ENCODE measurements at regions not wholly inside any gene's neighbourhood (a gene's known extent, or its start where the extent isn't known, plus 50 kb on each side); places are given as distances from the start of the nearest gene placed in this dataset.

DNA sequence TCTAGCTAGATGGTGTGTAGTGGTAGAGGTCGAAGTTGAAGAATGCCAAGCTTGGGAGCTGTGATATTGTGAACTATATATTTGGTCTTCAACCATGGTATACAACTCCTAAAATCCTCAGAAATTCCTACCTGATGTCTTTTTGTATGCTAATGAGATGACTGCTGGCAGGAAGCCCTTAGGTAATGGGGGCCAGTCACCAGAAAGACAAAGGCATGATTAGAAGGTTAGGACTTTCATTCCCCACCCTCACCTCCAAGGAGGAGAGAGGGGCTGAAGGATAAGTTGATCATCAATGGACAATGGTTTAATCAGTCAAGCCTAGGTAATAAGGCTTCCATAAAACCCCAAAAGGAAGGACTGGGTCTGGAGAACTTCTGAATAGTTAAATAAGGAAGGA is 285.7 kb upstream of the POU5F2 start (continued):
- TF ChIP-seq CHD2 (IDR thresholded peaks at IDR 0.05; ENCODE audit: low read depth, low read length): no peak
- TF ChIP-seq CCAR2 (optimal IDR thresholded peaks at IDR 0.05; ENCODE audit: low read depth, low read length): no peak
- no peak for TF ChIP-seq JDP2 (CRISPR knock-in tag; IDR thresholded peaks at IDR 0.05; ENCODE audit: borderline replicate concordance)
- no peak for TF ChIP-seq JUN (CRISPR knock-in tag; IDR thresholded peaks at IDR 0.05)
- TF ChIP-seq, protein P1, sequence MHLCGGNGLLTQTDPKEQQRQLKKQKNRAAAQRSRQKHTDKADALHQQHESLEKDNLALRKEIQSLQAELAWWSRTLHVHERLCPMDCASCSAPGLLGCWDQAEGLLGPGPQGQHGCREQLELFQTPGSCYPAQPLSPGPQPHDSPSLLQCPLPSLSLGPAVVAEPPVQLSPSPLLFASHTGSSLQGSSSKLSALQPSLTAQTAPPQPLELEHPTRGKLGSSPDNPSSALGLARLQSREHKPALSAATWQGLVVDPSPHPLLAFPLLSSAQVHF (CRISPR knock-in tag; IDR thresholded peaks at IDR 0.05): no peak
- TF ChIP-seq SETDB1 (CRISPR knock-in tag; IDR thresholded peaks at IDR 0.05; ENCODE audit: borderline replicate concordance): no peak
- no peak for TF ChIP-seq SMAD9 (CRISPR knock-in tag; IDR thresholded peaks at IDR 0.05)
- TF ChIP-seq MYC (CRISPR knock-in tag; IDR thresholded peaks at IDR 0.05; ENCODE audit: borderline replicate concordance): no peak
- TF ChIP-seq, protein P2, sequence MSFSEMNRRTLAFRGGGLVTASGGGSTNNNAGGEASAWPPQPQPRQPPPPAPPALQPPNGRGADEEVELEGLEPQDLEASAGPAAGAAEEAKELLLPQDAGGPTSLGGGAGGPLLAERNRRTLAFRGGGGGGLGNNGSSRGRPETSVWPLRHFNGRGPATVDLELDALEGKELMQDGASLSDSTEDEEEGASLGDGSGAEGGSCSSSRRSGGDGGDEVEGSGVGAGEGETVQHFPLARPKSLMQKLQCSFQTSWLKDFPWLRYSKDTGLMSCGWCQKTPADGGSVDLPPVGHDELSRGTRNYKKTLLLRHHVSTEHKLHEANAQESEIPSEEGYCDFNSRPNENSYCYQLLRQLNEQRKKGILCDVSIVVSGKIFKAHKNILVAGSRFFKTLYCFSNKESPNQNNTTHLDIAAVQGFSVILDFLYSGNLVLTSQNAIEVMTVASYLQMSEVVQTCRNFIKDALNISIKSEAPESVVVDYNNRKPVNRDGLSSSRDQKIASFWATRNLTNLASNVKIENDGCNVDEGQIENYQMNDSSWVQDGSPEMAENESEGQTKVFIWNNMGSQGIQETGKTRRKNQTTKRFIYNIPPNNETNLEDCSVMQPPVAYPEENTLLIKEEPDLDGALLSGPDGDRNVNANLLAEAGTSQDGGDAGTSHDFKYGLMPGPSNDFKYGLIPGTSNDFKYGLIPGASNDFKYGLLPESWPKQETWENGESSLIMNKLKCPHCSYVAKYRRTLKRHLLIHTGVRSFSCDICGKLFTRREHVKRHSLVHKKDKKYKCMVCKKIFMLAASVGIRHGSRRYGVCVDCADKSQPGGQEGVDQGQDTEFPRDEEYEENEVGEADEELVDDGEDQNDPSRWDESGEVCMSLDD (CRISPR knock-in tag; IDR thresholded peaks at IDR 0.05; ENCODE audit: borderline replicate concordance): no peak
- TF ChIP-seq, protein P3, sequence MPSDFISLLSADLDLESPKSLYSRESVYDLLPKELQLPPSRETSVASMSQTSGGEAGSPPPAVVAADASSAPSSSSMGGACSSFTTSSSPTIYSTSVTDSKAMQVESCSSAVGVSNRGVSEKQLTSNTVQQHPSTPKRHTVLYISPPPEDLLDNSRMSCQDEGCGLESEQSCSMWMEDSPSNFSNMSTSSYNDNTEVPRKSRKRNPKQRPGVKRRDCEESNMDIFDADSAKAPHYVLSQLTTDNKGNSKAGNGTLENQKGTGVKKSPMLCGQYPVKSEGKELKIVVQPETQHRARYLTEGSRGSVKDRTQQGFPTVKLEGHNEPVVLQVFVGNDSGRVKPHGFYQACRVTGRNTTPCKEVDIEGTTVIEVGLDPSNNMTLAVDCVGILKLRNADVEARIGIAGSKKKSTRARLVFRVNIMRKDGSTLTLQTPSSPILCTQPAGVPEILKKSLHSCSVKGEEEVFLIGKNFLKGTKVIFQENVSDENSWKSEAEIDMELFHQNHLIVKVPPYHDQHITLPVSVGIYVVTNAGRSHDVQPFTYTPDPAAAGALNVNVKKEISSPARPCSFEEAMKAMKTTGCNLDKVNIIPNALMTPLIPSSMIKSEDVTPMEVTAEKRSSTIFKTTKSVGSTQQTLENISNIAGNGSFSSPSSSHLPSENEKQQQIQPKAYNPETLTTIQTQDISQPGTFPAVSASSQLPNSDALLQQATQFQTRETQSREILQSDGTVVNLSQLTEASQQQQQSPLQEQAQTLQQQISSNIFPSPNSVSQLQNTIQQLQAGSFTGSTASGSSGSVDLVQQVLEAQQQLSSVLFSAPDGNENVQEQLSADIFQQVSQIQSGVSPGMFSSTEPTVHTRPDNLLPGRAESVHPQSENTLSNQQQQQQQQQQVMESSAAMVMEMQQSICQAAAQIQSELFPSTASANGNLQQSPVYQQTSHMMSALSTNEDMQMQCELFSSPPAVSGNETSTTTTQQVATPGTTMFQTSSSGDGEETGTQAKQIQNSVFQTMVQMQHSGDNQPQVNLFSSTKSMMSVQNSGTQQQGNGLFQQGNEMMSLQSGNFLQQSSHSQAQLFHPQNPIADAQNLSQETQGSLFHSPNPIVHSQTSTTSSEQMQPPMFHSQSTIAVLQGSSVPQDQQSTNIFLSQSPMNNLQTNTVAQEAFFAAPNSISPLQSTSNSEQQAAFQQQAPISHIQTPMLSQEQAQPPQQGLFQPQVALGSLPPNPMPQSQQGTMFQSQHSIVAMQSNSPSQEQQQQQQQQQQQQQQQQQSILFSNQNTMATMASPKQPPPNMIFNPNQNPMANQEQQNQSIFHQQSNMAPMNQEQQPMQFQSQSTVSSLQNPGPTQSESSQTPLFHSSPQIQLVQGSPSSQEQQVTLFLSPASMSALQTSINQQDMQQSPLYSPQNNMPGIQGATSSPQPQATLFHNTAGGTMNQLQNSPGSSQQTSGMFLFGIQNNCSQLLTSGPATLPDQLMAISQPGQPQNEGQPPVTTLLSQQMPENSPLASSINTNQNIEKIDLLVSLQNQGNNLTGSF (CRISPR knock-in tag; IDR thresholded peaks at IDR 0.05): no peak
- TF ChIP-seq, protein P4, sequence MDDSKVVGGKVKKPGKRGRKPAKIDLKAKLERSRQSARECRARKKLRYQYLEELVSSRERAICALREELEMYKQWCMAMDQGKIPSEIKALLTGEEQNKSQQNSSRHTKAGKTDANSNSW (CRISPR knock-in tag; IDR thresholded peaks at IDR 0.05; ENCODE audit: borderline replicate concordance): no peak

Data from HepG2 (cell line).